HCT116 (cell line): ENCODE measurements at regions not wholly inside any gene's neighbourhood (a gene's known extent, or its start where the extent isn't known, plus 50 kb on each side); places are given as distances from the start of the nearest gene placed in this dataset.

Experiments used
- ATAC-seq: fragments of 200-7000 bp; cut with Tn5 transposase; 2 replicates; pipeline ENCODE4 v1.9.1; 2020; ENCODE audit warnings: mild to moderate bottlenecking, moderate library complexity
- BruUV-seq: library from RNA; stranded (reverse); fragments of 400-500 nt; replicated peaks from 2 replicates; lab custom pipeline; 2021; lab: Mats Ljungman, UMichigan
- CTCF ChIA-PET: fragments of 300-600 bp; sonication (Branson Sonifier 250); formaldehyde crosslinking; loops from one replicate; lab custom pipeline; 2021; ENCODE audit warnings: antibody characterized with exemption; lab: Charles Lee
- POLR2A ChIA-PET: fragments of 300-600, 350-600 bp; sonication (Branson Sonifier 250); formaldehyde crosslinking; loops from one replicate; lab custom pipeline; 2021; ENCODE audit warnings: antibody characterized with exemption; lab: Charles Lee
- RAD21 ChIA-PET, 2 experiments: fragments of 300-600 bp; sonication (Branson Sonifier 250); formaldehyde crosslinking; loops; one replicate each; lab custom pipeline; 2023; ENCODE audit warnings: low total read pairs in 2 of 2; ENCODE audit not compliant: uncharacterized antibody in 2 of 2, unreplicated experiment in 2 of 2, low non-redundant PET in 1 of 2; lab: Charles Lee
- DNase-seq: peaks from one replicate; pipeline ENCODE4 v3.0.0-alpha.2; 2010; ENCODE audit warnings: low read depth, low spot score
- H2AFZ ChIP-seq: fragments of 200-600 bp; shearing (Covaris generic), sonication (generic); 2 replicates; pipeline ENCODE4 v1.6.1; 2017; ENCODE audit warnings: low read depth, mixed run types, mixed read lengths, antibody characterized with exemption, low read length; ENCODE audit not compliant: poor library complexity, severe bottlenecking
- H3K27ac ChIP-seq: 2 replicates; pipeline ENCODE4 v1.5.1; 2012; ENCODE audit warnings: low read depth, low read length
- H3K27me3 ChIP-seq: fragments of 200-600 bp; sonication (generic); 2 replicates; pipeline ENCODE4 v1.6.1; 2016; ENCODE audit warnings: mixed run types, low read length, mixed read lengths; ENCODE audit not compliant: insufficient read depth
- H3K36me3 ChIP-seq, 2 experiments: fragments of 200-500 bp in 1 of 2; fragments of 200-600 bp in 1 of 2; sonication (Bioruptor generic) in 1 of 2; sonication (generic) in 1 of 2; 2 replicates each; pipeline versions ENCODE4 v1.5.1 to v1.6.1; 2014 to 2016; ENCODE audit warnings: low read length in 2 of 2, inconsistent platforms in 1 of 2, mixed read lengths in 1 of 2, mixed run types in 1 of 2; ENCODE audit not compliant: insufficient read depth in 2 of 2, control insufficient read depth in 1 of 2
- H3K4me1 ChIP-seq, 2 experiments: fragments of 200-600 bp in 1 of 2; sonication (generic) in 1 of 2; 2 replicates each; pipeline versions ENCODE4 v1.5.1 to v1.6.1; 2012 to 2017; ENCODE audit warnings: low read length in 2 of 2, inconsistent platforms in 1 of 2, mild to moderate bottlenecking in 1 of 2, mixed read lengths in 1 of 2, mixed run types in 1 of 2, moderate library complexity in 1 of 2; ENCODE audit not compliant: insufficient read depth in 2 of 2, control insufficient read depth in 1 of 2
- H3K4me2 ChIP-seq: fragments of 200-600 bp; sonication (generic); 2 replicates; pipeline ENCODE4 v1.6.1; 2017; ENCODE audit warnings: mixed run types, low read length, mixed read lengths
- H3K4me3 ChIP-seq, 2 experiments: fragments of 200-600 bp in 1 of 2; sonication (generic) in 1 of 2; replicated peaks in 1 of 2; 2 replicates each; pipeline ENCODE4 v1.5.1; 2011 to 2016; ENCODE audit warnings: low read length in 2 of 2, control low read depth in 1 of 2, low read depth in 1 of 2, mild to moderate bottlenecking in 1 of 2, mixed read lengths in 1 of 2, mixed run types in 1 of 2
- H3K79me2 ChIP-seq: fragments of 200-600 bp; sonication (generic); 2 replicates; pipeline ENCODE4 v1.6.1; 2017; ENCODE audit warnings: mild to moderate bottlenecking, mixed run types, low read length, moderate library complexity, mixed read lengths; ENCODE audit not compliant: insufficient read depth
- H3K9ac ChIP-seq: fragments of 200-600 bp; sonication (generic); 2 replicates; pipeline ENCODE4 v1.6.1; 2016; ENCODE audit warnings: low read length, mixed read lengths
- H3K9me2 ChIP-seq: fragments of 200-600 bp; sonication (generic), shearing (Covaris generic); 2 replicates; pipeline ENCODE4 v1.6.1; 2017; ENCODE audit warnings: mixed run types, mild to moderate bottlenecking, moderate library complexity; ENCODE audit not compliant: insufficient read depth
- H3K9me3 ChIP-seq, 2 experiments: fragments of 200-500 bp in 1 of 2; fragments of 200-600 bp in 1 of 2; sonication (Bioruptor generic) in 1 of 2; sonication (generic) in 1 of 2; 2 replicates each; pipeline ENCODE4 v1.6.1; 2014 to 2017; ENCODE audit warnings: low read length in 2 of 2, mixed read lengths in 2 of 2, inconsistent platforms in 1 of 2, low read depth in 1 of 2, mild to moderate bottlenecking in 1 of 2, mixed run types in 1 of 2, moderate library complexity in 1 of 2; ENCODE audit not compliant: control insufficient read depth in 1 of 2, insufficient read depth in 1 of 2
- H4K20me1 ChIP-seq: fragments of 200-600 bp; sonication (generic), shearing (Covaris generic); 2 replicates; pipeline ENCODE4 v1.6.1; 2017; ENCODE audit warnings: mixed run types, mild to moderate bottlenecking, moderate library complexity; ENCODE audit not compliant: insufficient read depth
- ATF3 ChIP-seq: IDR thresholded peaks from 2 replicates; pipeline ENCODE4 v1.6.1; 2012
- CEBPB ChIP-seq: IDR thresholded peaks from 2 replicates; pipeline ENCODE4 v1.6.1; 2012; ENCODE audit warnings: low read depth
- EGR1 ChIP-seq: IDR thresholded peaks from 2 replicates; pipeline ENCODE4 v1.6.1; 2012; ENCODE audit warnings: low read depth
- EZH2 ChIP-seq: fragments of 200-600 bp; sonication (generic); IDR thresholded peaks from 2 replicates; pipeline ENCODE4 v1.6.1; 2017; ENCODE audit warnings: antibody characterized with exemption, mixed run types
- FOSL1 ChIP-seq: IDR thresholded peaks from 2 replicates; pipeline ENCODE4 v1.6.1; 2012; ENCODE audit warnings: low read depth
- JUND ChIP-seq: IDR thresholded peaks from 2 replicates; pipeline ENCODE4 v1.6.1; 2012
- MAX ChIP-seq: IDR thresholded peaks from 2 replicates; pipeline ENCODE4 v1.6.1; 2012
- POLR2A ChIP-seq: IDR thresholded peaks from 2 replicates; pipeline ENCODE4 v1.7.0; 2011; ENCODE audit warnings: borderline replicate concordance; ENCODE audit not compliant: insufficient read depth, insufficient read length; ENCODE audit errors: extremely low read depth
- POLR2AphosphoS5 ChIP-seq: IDR thresholded peaks from 2 replicates; pipeline ENCODE4 v1.6.1; 2011; ENCODE audit warnings: mild to moderate bottlenecking, low read depth, low read length, moderate library complexity
- RAD21 ChIP-seq: IDR thresholded peaks from 2 replicates; pipeline ENCODE4 v1.6.1; 2012; ENCODE audit warnings: low read depth, mild to moderate bottlenecking
- SP1 ChIP-seq: IDR thresholded peaks from 2 replicates; pipeline ENCODE4 v1.6.1; 2012; ENCODE audit warnings: low read depth
- SRF ChIP-seq: IDR thresholded peaks from 2 replicates; pipeline ENCODE4 v1.6.1; 2012; ENCODE audit warnings: low read depth
- TCF7L2 ChIP-seq: IDR thresholded peaks from 2 replicates; pipeline ENCODE4 v1.7.0; 2011; ENCODE audit warnings: borderline replicate concordance, inconsistent platforms; ENCODE audit not compliant: insufficient read depth, insufficient read length; ENCODE audit errors: extremely low read depth
- YY1 ChIP-seq: IDR thresholded peaks from 2 replicates; pipeline ENCODE4 v1.6.1; 2011; ENCODE audit warnings: low read length, low read depth, moderate library complexity, mild to moderate bottlenecking; ENCODE audit not compliant: insufficient replicate concordance; ENCODE audit errors: extremely low read depth
- ZBTB33 ChIP-seq: IDR thresholded peaks from 2 replicates; pipeline ENCODE4 v1.6.1; 2011; ENCODE audit warnings: mild to moderate bottlenecking, low read length, moderate library complexity; ENCODE audit not compliant: insufficient replicate concordance; ENCODE audit errors: extremely low read depth
- ZFX ChIP-seq: fragments of 450-650 bp; IDR thresholded peaks from 2 replicates; pipeline ENCODE4 v1.6.1; 2017
- ZNF274 ChIP-seq: fragments of 200-500 bp; sonication (Bioruptor generic); IDR thresholded peaks from 2 replicates; pipeline ENCODE4 v1.6.1; 2014; ENCODE audit warnings: mild to moderate bottlenecking, low read depth, low read length, inconsistent platforms
- intact Hi-C: fragments of 100-400 bp; cut with micrococcal nuclease; formaldehyde crosslinking; loops from 2 replicates; pipeline ENCODE4 v1.10.0; 2022

- no peak for ATAC-seq
- Histone ChIP-seq H3K27ac (no peak overlapping the region), H3K9ac (no peak overlapping the region), H3K36me3 (no peaks in the 10 kb centered on the region), H4K20me1 (no peaks in the 10 kb centered on the region), H3K4me2 (no peak overlapping the region), H3K4me3 (no peak overlapping the region), H2AFZ (no peak overlapping the region), H3K9me3 (peaks cover 4 to 13% of the 10 kb centered on the region in 2 experiments; a peak in 2 of 4 replicates), H3K4me1 (no peaks in the 10 kb centered on the region), H3K79me2 (no peaks in the 10 kb centered on the region), H3K9me2 (no peaks in the 10 kb centered on the region), H3K27me3 (no peaks in the 10 kb centered on the region)
- TF ChIP-seq ATF3 (no peak), YY1 (no peak), FOSL1 (no peak), CEBPB (no peak), EGR1 (no peak), SP1 (no peak), EZH2 (no peak), TCF7L2 (no peak), JUND (no peak), MAX (no peak), POLR2A (no peak), POLR2AphosphoS5 (no peak), SRF (no peak), ZFX (no peak), ZBTB33 (no peak), RAD21 (no peak), ZNF274 (no peak)
- POLR2A ChIA-PET, result no interaction called here
- intact Hi-C loops, result no loop called here
- no TSS peak for BruUV-seq
- no peak for DNase-seq
- CTCF ChIA-PET, result no interaction called here
- RAD21 ChIA-PET, result no interaction called here
Observed at GRCh38 chr5:27906931-27907601, 868.7 kb upstream of the CDH9 start.
